Activated T-helper 1 cell treated with anti-CD3 and anti-CD28 coated beads, Interleukin-12 subunit alpha, Interleukin-12 subunit beta, Interleukin-2, Interleukin-4 antibody, amounts not matched to agents 30 ng/mL and 10 ng/mL and 1 ng/mL, durations not matched to agents 14 hours and 24 hours and 36 hours (primary cell): ENCODE measurements at regions not wholly inside any gene's neighbourhood (a gene's known extent, or its start where the extent isn't known, plus 50 kb on each side); places are given as distances from the start of the nearest gene placed in this dataset.

ENCODE experiments used
- DNase-seq: peaks from one replicate; pipeline ENCODE4 v3.0.0; 2021; ENCODE audit warnings: low spot score
- H3K27ac Mint-ChIP-seq: one replicate; pipeline ENCODE4 v1.8.0; 2021; ENCODE audit warnings: mild to moderate bottlenecking, mixed read lengths
- H3K27me3 Mint-ChIP-seq: one replicate; pipeline ENCODE4 v1.8.0; 2022; ENCODE audit warnings: mild to moderate bottlenecking, moderate library complexity, mixed read lengths; ENCODE audit not compliant: insufficient read depth
- H3K36me3 Mint-ChIP-seq: one replicate; pipeline ENCODE4 v1.8.0; 2021; ENCODE audit warnings: low read depth, mixed read lengths
- H3K4me1 Mint-ChIP-seq: one replicate; pipeline ENCODE4 v1.8.0; 2021; ENCODE audit warnings: low read depth, mixed read lengths
- H3K4me3 Mint-ChIP-seq: one replicate; pipeline ENCODE4 v1.8.0; 2021; ENCODE audit warnings: mild to moderate bottlenecking, moderate library complexity, mixed read lengths
- H3K9me3 Mint-ChIP-seq: one replicate; pipeline ENCODE4 v1.8.0; 2021; ENCODE audit warnings: mixed read lengths
- intact Hi-C: fragments of 100-400 bp; cut with micrococcal nuclease; formaldehyde crosslinking; loops from one replicate; pipeline ENCODE4 v1.15.1; 2024

DNA sequence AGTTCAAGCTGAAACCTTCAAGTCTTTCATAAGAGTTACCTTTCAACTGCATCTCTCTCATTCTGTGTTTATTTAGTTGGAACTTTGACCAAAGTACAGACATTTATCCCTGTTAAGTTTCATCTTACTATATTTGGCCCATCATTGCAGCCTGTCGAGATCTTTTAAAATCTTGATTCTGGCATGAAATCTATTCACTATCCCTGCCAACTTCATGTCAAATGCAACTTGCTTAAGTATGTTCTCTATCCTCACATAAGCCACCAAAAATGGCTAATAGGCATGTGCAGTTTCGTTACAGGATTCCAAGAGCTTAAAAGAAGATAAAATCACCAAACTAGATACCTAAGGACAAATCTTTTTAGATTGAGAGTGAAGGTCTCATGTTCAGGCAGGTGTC, 117.5 kb upstream of the KCNQ5 start:
- peaks cover 6% of the 10 kb centered on the region for H3K27me3 Mint-ChIP-seq
- H3K27ac Mint-ChIP-seq: no peak overlapping the region
- no peak for DNase-seq
- H3K4me1 Mint-ChIP-seq: no peaks in the 10 kb centered on the region
- H3K4me3 Mint-ChIP-seq: no peak overlapping the region
- H3K9me3 Mint-ChIP-seq: no peaks in the 10 kb centered on the region
- intact Hi-C loops: no loop called here
- no peaks in the 10 kb centered on the region for H3K36me3 Mint-ChIP-seq

GRCh38 chr6:72505446-72505845, 116.4 kb upstream of the KCNQ5 start:
- no peaks in the 10 kb centered on the region for H3K36me3 Mint-ChIP-seq
- H3K27me3 Mint-ChIP-seq: peaks cover 11% of the 10 kb centered on the region
- H3K27ac Mint-ChIP-seq: no peak overlapping the region
- DNase-seq: no peak
- no peak overlapping the region for H3K4me3 Mint-ChIP-seq
- no peaks in the 10 kb centered on the region for H3K4me1 Mint-ChIP-seq
- H3K9me3 Mint-ChIP-seq: no peaks in the 10 kb centered on the region
- intact Hi-C loops: no loop called here

DNA sequence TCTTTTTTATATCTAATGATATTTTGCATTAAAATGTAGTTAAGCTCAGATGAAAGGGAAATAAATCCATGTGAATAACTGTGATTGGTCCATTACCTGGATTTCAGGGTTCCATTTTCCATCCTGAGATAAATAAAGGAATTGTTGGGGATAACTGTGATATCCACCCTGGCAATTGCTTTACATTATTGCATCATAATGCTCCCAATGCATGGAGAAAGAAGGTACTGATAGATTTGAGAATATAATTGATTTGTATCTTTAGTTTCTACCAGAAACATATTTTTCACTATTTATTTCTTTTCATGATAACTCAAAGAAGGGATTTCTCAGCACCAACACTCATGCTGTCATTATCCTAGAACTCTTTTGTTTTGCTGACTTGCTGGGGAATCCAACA, 102.0 kb upstream of the KCNQ5 start:
- intact Hi-C loops: loop anchor here (5.0 kb wide), 1 partner anchor 612 kb away; no protein-coding TSS in a partner anchor
- Mint-ChIP-seq H3K9me3 (no peaks in the 10 kb centered on the region), H3K4me1 (no peaks in the 10 kb centered on the region), H3K27me3 (peaks cover 8% of the 10 kb centered on the region), H3K4me3 (no peak overlapping the region), H3K27ac (no peak overlapping the region), H3K36me3 (no peaks in the 10 kb centered on the region)
- no peak for DNase-seq

- H3K4me3 Mint-ChIP-seq: no peak overlapping the region
- no peaks in the 10 kb centered on the region for H3K9me3 Mint-ChIP-seq
- intact Hi-C loops: loop anchor here (5.0 kb wide), 1 partner anchor 611 kb away; no protein-coding TSS in a partner anchor
- H3K27me3 Mint-ChIP-seq: peaks cover 6% of the 10 kb centered on the region
- H3K27ac Mint-ChIP-seq: no peak overlapping the region
- DNase-seq: no peak
- H3K4me1 Mint-ChIP-seq: no peaks in the 10 kb centered on the region
- no peaks in the 10 kb centered on the region for H3K36me3 Mint-ChIP-seq
Observed at GRCh38 chr6:72521684-72522083, 100.2 kb upstream of the KCNQ5 start.

DNA sequence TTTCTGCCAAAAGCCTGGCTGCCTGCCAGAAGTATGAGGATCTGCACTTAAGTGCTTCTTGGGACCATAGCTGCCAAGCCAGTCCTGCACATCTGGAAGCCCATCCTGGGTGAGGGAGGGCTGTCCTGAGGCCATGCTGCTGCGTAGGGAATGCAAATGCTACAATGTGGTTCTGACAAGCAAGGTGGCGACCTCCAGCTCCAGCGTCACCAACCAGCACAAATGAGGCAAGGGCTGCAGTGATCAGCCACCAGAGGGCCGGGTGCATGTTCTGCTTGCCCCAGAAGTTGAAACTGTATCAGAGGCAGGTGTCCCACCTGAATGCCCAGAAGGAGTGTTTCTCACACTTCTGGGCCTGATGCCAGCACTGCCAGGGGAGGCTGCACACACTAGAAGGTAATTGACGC, 99.1 kb upstream of the KCNQ5 start:
- no peaks in the 10 kb centered on the region for H3K27me3 Mint-ChIP-seq
- DNase-seq: no peak
- H3K9me3 Mint-ChIP-seq: no peaks in the 10 kb centered on the region
- intact Hi-C loops: loop anchor here (5.0 kb wide), 1 partner anchor 610 kb away; no protein-coding TSS in a partner anchor
- H3K4me3 Mint-ChIP-seq: no peak overlapping the region
- H3K4me1 Mint-ChIP-seq: no peaks in the 10 kb centered on the region
- no peaks in the 10 kb centered on the region for H3K36me3 Mint-ChIP-seq
- H3K27ac Mint-ChIP-seq: no peak overlapping the region

- DNase-seq: no peak
- Mint-ChIP-seq H3K9me3 (no peaks in the 10 kb centered on the region), H3K36me3 (no peaks in the 10 kb centered on the region), H3K27me3 (no peaks in the 10 kb centered on the region), H3K4me3 (no peak overlapping the region), H3K4me1 (no peaks in the 10 kb centered on the region), H3K27ac (no peak overlapping the region)
- intact Hi-C loops: loop anchor here (5.0 kb wide), 1 partner anchor 608 kb away; no protein-coding TSS in a partner anchor
Observed at GRCh38 chr6:72524011-72524645, 97.7 kb upstream of the KCNQ5 start.

- intact Hi-C loops: no loop called here
- no peaks in the 10 kb centered on the region for H3K4me1 Mint-ChIP-seq
- no peak for DNase-seq
Observed at GRCh38 chr6:72525821-72526510, 95.9 kb upstream of the KCNQ5 start.

DNA sequence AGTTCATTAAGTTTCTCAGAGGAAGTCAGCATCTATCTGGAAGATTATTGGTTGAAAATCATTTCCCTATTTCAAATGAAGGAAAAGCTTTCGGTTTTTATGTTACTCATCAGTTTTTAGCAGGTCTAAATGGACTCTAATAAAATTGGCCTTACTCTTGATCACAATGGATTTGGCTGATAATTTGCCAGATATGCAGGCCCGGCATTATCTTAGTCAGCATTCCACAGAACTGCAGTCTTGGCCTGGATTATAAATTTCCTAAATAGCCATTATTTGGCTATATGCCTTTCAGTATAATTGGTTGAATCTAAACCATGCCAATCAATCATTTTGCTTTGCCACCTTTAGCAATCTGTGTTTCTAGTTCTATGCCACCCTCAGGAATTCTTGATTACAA, 91.7 kb upstream of the KCNQ5 start:
- intact Hi-C loops: no loop called here
- H3K4me3 Mint-ChIP-seq: no peak overlapping the region
- peaks cover 5% of the 10 kb centered on the region for H3K27me3 Mint-ChIP-seq
- no peaks in the 10 kb centered on the region for H3K9me3 Mint-ChIP-seq
- no peaks in the 10 kb centered on the region for H3K4me1 Mint-ChIP-seq
- H3K27ac Mint-ChIP-seq: no peak overlapping the region
- no peaks in the 10 kb centered on the region for H3K36me3 Mint-ChIP-seq
- no peak for DNase-seq

More at GRCh38 chr6:72525821-72526510, 95.9 kb upstream of the KCNQ5 start:
- no peaks in the 10 kb centered on the region for H3K27me3 Mint-ChIP-seq
- H3K36me3 Mint-ChIP-seq: no peaks in the 10 kb centered on the region
- H3K9me3 Mint-ChIP-seq: no peaks in the 10 kb centered on the region
- H3K4me3 Mint-ChIP-seq: no peak overlapping the region
- no peak overlapping the region for H3K27ac Mint-ChIP-seq

DNA sequence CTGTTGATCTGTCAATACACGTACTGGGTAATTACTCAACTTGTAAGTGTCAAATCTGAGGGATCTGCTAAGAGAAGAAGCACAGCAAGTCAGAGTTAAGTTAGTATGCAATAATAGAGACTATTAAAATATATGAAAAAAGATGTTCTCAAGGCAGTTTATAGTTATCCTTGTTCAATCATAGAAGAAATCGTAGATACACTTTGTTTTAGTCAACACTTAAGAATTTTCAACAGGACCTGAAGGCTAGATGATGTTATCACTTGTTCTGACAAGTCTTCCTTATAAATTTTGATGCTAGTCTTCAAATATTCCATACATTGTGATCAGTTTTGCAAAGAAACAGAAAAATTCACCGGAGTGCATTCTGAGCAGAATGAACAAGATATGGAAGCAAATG, 91.1 kb upstream of the KCNQ5 start:
- DNase-seq: no peak
- no peak overlapping the region for H3K4me3 Mint-ChIP-seq
- intact Hi-C loops: no loop called here

DNA sequence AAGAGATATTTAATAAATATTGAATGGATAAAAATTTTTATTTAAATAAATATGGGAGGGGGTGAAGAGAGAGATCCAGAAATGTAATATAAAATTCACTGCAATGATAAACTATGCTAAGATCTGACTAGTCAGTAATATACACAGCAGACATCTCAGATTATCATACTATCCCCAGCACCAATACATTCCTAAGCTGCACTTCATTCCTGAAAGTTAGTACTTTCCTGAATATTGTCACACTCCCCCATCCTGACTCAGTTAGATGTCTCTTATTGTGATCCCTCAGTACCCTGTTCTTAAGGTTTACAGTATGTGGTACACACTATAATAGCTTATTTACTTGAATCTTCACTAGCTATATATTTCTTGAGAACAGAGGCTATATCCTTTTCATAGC, 88.3 kb upstream of the KCNQ5 start:
- no peak for DNase-seq
- intact Hi-C loops: no loop called here
- H3K36me3 Mint-ChIP-seq: no peaks in the 10 kb centered on the region
- H3K4me1 Mint-ChIP-seq: no peaks in the 10 kb centered on the region
- H3K9me3 Mint-ChIP-seq: no peaks in the 10 kb centered on the region
- H3K27me3 Mint-ChIP-seq: peaks cover 6% of the 10 kb centered on the region
- no peak overlapping the region for H3K4me3 Mint-ChIP-seq
- H3K27ac Mint-ChIP-seq: no peak overlapping the region

More for the DNA sequence above, 91.1 kb upstream of the KCNQ5 start:
- Mint-ChIP-seq H3K9me3 (no peaks in the 10 kb centered on the region), H3K4me1 (no peaks in the 10 kb centered on the region), H3K36me3 (no peaks in the 10 kb centered on the region), H3K27ac (no peak overlapping the region), H3K27me3 (peaks cover 5% of the 10 kb centered on the region)

GRCh38 chr6:72534236-72534635, 87.6 kb upstream of the KCNQ5 start:
- Mint-ChIP-seq H3K9me3 (no peaks in the 10 kb centered on the region), H3K4me3 (no peak overlapping the region), H3K27me3 (peaks cover 6% of the 10 kb centered on the region), H3K27ac (no peak overlapping the region), H3K4me1 (no peaks in the 10 kb centered on the region), H3K36me3 (no peaks in the 10 kb centered on the region)
- intact Hi-C loops: no loop called here
- DNase-seq: no peak

GRCh38 chr6:72535124-72535523, 86.7 kb upstream of the KCNQ5 start:
- no peak overlapping the region for H3K4me3 Mint-ChIP-seq

DNA sequence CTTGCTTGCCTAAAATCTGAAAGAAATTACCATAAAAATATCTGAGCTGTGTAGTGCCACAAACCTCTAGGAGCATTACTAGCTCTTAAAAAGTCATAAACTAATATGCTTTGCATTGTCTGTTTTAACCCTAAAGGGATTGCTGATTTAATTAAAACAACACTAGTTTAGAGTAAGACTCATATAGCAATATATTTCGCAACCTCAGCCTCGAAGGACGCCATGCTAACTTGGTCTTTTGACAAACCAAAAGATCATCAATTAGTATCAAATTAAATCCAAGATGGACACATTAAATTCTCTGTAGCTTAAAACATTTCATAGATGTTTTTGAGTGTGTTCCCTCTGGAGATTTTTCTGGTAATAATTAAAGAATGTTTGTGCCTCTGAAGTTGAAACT, 74.8 kb upstream of the KCNQ5 start:
- peaks cover under 1% of the 10 kb centered on the region for H3K9me3 Mint-ChIP-seq
- peaks cover 11% of the 10 kb centered on the region for H3K27me3 Mint-ChIP-seq
- no peak for DNase-seq
- H3K4me3 Mint-ChIP-seq: no peak overlapping the region
- no peaks in the 10 kb centered on the region for H3K4me1 Mint-ChIP-seq
- intact Hi-C loops: no loop called here
- no peaks in the 10 kb centered on the region for H3K36me3 Mint-ChIP-seq
- H3K27ac Mint-ChIP-seq: no peak overlapping the region

More at GRCh38 chr6:72535124-72535523, 86.7 kb upstream of the KCNQ5 start:
- Mint-ChIP-seq H3K9me3 (no peaks in the 10 kb centered on the region), H3K27ac (no peak overlapping the region), H3K4me1 (no peaks in the 10 kb centered on the region), H3K36me3 (no peaks in the 10 kb centered on the region), H3K27me3 (peaks cover 6% of the 10 kb centered on the region)
- DNase-seq: no peak
- intact Hi-C loops: no loop called here
